ENCODE measurements at regions not wholly inside any gene's neighbourhood (a gene's known extent, or its start where the extent isn't known, plus 50 kb on each side); places are given as distances from the start of the nearest gene placed in this dataset.

DNA sequence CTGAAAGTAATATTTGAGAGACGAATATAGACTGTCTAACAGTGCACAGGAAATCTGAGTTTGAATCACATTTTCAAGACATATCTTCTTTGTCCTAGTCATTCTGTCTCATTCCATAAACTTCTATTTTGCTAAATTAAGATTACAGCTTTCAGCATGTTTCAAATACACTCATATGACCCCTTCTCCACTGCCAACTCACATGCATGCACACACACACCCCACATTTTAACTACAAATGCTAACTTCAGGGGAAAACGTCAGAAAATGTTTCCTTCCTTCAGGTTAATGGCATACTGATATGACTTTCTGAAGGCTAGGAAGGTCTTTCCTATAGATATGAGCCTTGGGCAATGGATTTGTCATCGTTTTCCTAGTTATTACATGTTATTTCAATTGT lies 373.7 kb downstream of the RBM43 start:
- Histone ChIP-seq H3K4me3 (ENCODE audit: low read depth in 1 of 3, low read length in 3 of 3) (no peak overlapping the region), H3K27me3 (ENCODE audit: control insufficient read depth in 4 of 4, insufficient read depth in 4 of 4, low read length in 3 of 4) (no peaks in the 10 kb centered on the region), H3K36me3 (ENCODE audit: control insufficient read depth in 4 of 4, insufficient read depth in 3 of 4, low read depth in 1 of 4, low read length in 3 of 4) (no peaks in the 10 kb centered on the region), H3K9ac (ENCODE audit: low read depth in 1 of 2, low read length in 2 of 2) (no peak overlapping the region), H3K4me1 (ENCODE audit: control insufficient read depth in 4 of 4, insufficient read depth in 4 of 4, low read length in 3 of 4) (no peaks in the 10 kb centered on the region), H3K27ac (ENCODE audit: low read depth in 1 of 2, low read length in 2 of 2) (no peak overlapping the region), H3K9me3 (ENCODE audit: control insufficient read depth in 4 of 4, low read length in 3 of 4) (no peaks in the 10 kb centered on the region)
- TF ChIP-seq JUND (IDR thresholded peaks at IDR 0.05) (no peak), FOXA1 (IDR thresholded peaks at IDR 0.05) (no peak), NR2F2 (IDR thresholded peaks at IDR 0.05) (no peak), RAD21 (IDR thresholded peaks at IDR 0.05) (no peak), EGR1 (IDR thresholded peaks at IDR 0.05; ENCODE audit: low read depth in 2 of 2) (no peak), HNF4G (IDR thresholded peaks at IDR 0.05) (no peak)
- TF ChIP-seq, protein P1, sequence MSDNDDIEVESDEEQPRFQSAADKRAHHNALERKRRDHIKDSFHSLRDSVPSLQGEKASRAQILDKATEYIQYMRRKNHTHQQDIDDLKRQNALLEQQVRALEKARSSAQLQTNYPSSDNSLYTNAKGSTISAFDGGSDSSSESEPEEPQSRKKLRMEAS (IDR thresholded peaks at IDR 0.05), result no peak
- no peak for DNase-seq (ENCODE audit: low spot score)
- WGBS, result 39% methylated on average over 3 of the region's 3 CpGs

DNA sequence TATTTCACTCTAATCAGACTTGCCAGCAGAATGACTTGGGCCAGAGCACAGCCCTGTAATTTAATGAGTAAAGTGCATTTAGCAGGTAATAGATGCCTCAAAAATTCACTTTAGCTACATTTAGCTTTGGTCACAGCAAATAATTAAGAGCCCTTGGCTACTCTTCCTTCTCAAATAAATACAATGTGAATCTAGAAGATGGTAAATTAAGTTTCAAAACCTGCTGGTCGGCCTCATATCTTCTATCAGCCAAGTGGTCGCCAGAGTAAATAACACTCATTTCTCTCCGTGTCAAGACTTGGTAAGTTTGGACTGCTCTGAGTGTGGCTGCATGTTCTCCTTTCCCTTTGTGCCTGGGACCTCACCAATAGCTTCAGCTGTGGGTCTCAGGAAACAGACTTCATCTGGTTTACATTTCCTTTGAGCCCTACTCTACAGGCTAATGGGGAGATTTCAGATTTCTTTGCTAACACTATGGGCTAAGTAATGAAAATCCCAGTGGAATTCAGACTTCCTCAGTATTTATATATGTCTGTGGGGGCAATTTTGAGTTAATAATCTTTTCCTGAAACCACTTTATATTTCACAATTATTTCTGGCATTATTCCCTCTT lies 375.8 kb downstream of the RBM43 start:
- Histone ChIP-seq H3K4me3 (ENCODE audit: low read depth in 1 of 3, low read length in 3 of 3) (no peak overlapping the region), H3K9me3 (ENCODE audit: control insufficient read depth in 4 of 4, low read length in 3 of 4) (no peaks in the 10 kb centered on the region), H3K36me3 (ENCODE audit: control insufficient read depth in 4 of 4, insufficient read depth in 3 of 4, low read depth in 1 of 4, low read length in 3 of 4) (no peaks in the 10 kb centered on the region), H3K9ac (ENCODE audit: low read depth in 1 of 2, low read length in 2 of 2) (no peak overlapping the region), H3K27me3 (ENCODE audit: control insufficient read depth in 4 of 4, insufficient read depth in 4 of 4, low read length in 3 of 4) (no peaks in the 10 kb centered on the region), H3K27ac (ENCODE audit: low read depth in 1 of 2, low read length in 2 of 2) (no peak overlapping the region), H3K4me1 (ENCODE audit: control insufficient read depth in 4 of 4, insufficient read depth in 4 of 4, low read length in 3 of 4) (no peaks in the 10 kb centered on the region)
- TF ChIP-seq RXRA (IDR thresholded peaks at IDR 0.05) (no peak), JUND (IDR thresholded peaks at IDR 0.05) (no peak), NR2F2 (IDR thresholded peaks at IDR 0.05) (no peak), TAF1 (conservative IDR thresholded peaks at IDR 0.05) (no peak), HNF4G (IDR thresholded peaks at IDR 0.05) (no peak), HNF4A (conservative IDR thresholded peaks at IDR 0.05) (no peak), SP1 (IDR thresholded peaks at IDR 0.05) (no peak), YY1 (IDR thresholded peaks at IDR 0.05) (no peak), RAD21 (IDR thresholded peaks at IDR 0.05) (no peak), EGR1 (IDR thresholded peaks at IDR 0.05; ENCODE audit: low read depth in 2 of 2) (no peak), FOXA2 (IDR thresholded peaks at IDR 0.05) (no peak), FOXA1 (IDR thresholded peaks at IDR 0.05) (no peak)
- TF ChIP-seq, protein P2, sequence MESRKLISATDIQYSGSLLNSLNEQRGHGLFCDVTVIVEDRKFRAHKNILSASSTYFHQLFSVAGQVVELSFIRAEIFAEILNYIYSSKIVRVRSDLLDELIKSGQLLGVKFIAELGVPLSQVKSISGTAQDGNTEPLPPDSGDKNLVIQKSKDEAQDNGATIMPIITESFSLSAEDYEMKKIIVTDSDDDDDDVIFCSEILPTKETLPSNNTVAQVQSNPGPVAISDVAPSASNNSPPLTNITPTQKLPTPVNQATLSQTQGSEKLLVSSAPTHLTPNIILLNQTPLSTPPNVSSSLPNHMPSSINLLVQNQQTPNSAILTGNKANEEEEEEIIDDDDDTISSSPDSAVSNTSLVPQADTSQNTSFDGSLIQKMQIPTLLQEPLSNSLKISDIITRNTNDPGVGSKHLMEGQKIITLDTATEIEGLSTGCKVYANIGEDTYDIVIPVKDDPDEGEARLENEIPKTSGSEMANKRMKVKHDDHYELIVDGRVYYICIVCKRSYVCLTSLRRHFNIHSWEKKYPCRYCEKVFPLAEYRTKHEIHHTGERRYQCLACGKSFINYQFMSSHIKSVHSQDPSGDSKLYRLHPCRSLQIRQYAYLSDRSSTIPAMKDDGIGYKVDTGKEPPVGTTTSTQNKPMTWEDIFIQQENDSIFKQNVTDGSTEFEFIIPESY (IDR thresholded peaks at IDR 0.05), result no peak
- TF ChIP-seq, protein P1 (IDR thresholded peaks at IDR 0.05), result no peak
- TF ChIP-seq, protein P3, sequence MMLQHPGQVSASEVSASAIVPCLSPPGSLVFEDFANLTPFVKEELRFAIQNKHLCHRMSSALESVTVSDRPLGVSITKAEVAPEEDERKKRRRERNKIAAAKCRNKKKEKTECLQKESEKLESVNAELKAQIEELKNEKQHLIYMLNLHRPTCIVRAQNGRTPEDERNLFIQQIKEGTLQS (IDR thresholded peaks at IDR 0.05), result no peak
- TF ChIP-seq, protein P4, sequence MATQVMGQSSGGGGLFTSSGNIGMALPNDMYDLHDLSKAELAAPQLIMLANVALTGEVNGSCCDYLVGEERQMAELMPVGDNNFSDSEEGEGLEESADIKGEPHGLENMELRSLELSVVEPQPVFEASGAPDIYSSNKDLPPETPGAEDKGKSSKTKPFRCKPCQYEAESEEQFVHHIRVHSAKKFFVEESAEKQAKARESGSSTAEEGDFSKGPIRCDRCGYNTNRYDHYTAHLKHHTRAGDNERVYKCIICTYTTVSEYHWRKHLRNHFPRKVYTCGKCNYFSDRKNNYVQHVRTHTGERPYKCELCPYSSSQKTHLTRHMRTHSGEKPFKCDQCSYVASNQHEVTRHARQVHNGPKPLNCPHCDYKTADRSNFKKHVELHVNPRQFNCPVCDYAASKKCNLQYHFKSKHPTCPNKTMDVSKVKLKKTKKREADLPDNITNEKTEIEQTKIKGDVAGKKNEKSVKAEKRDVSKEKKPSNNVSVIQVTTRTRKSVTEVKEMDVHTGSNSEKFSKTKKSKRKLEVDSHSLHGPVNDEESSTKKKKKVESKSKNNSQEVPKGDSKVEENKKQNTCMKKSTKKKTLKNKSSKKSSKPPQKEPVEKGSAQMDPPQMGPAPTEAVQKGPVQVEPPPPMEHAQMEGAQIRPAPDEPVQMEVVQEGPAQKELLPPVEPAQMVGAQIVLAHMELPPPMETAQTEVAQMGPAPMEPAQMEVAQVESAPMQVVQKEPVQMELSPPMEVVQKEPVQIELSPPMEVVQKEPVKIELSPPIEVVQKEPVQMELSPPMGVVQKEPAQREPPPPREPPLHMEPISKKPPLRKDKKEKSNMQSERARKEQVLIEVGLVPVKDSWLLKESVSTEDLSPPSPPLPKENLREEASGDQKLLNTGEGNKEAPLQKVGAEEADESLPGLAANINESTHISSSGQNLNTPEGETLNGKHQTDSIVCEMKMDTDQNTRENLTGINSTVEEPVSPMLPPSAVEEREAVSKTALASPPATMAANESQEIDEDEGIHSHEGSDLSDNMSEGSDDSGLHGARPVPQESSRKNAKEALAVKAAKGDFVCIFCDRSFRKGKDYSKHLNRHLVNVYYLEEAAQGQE (IDR thresholded peaks at IDR 0.05), result no peak
- TF ChIP-seq, protein P5, sequence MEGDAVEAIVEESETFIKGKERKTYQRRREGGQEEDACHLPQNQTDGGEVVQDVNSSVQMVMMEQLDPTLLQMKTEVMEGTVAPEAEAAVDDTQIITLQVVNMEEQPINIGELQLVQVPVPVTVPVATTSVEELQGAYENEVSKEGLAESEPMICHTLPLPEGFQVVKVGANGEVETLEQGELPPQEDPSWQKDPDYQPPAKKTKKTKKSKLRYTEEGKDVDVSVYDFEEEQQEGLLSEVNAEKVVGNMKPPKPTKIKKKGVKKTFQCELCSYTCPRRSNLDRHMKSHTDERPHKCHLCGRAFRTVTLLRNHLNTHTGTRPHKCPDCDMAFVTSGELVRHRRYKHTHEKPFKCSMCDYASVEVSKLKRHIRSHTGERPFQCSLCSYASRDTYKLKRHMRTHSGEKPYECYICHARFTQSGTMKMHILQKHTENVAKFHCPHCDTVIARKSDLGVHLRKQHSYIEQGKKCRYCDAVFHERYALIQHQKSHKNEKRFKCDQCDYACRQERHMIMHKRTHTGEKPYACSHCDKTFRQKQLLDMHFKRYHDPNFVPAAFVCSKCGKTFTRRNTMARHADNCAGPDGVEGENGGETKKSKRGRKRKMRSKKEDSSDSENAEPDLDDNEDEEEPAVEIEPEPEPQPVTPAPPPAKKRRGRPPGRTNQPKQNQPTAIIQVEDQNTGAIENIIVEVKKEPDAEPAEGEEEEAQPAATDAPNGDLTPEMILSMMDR (IDR thresholded peaks at IDR 0.05; ENCODE audit: low read depth, low read length, missing input control), result no peak
- DNase-seq (ENCODE audit: low spot score), result no peak
- 70% methylated on average over 3 of the region's 3 CpGs for WGBS

Measured in liver (tissue), 8 donors.